HG03196 (cell line): ENCODE measurements at regions not wholly inside any gene's neighbourhood (a gene's known extent, or its start where the extent isn't known, plus 50 kb on each side); places are given as distances from the start of the nearest gene placed in this dataset.

Experiments
- ATAC-seq: cut with Tn5 transposase; IDR thresholded peaks from one replicate; pipeline ENCODE4 v1.9.1; 2021; ENCODE audit not compliant: unreplicated experiment

DNA sequence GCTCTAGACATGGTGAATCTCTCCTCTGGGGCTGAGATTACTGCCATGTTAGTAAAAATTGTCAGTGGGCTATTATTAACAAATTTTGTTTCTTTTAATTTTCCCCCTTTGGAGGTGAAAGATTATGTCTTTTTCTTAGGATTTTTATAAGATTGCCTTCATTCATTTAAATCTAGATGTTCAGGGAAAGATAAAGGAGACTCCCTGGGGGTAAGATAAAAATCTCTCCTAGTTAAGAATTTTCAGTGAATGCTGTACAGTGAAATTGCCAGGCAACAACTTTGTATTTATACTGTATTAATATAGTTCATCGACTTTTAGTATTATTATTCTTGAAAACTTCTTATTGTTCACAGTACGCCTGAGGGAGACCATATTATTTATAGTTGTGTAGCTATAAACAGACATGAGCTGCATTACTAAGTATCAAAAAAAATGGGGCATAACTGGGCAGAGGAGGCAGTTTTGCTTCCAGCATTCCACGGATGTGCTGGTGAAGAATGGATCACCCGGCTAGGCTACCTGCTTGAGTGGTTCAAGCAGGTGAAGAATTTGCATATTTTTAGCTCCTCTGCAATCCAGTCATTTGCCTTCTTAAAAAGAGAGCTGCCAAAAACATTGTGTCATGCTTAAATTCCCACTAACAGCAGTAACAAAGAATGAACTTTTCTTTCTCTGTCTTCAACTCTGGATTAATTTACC, 552.1 kb downstream of the DNAJB9 start:
- no peak for ATAC-seq

DNA sequence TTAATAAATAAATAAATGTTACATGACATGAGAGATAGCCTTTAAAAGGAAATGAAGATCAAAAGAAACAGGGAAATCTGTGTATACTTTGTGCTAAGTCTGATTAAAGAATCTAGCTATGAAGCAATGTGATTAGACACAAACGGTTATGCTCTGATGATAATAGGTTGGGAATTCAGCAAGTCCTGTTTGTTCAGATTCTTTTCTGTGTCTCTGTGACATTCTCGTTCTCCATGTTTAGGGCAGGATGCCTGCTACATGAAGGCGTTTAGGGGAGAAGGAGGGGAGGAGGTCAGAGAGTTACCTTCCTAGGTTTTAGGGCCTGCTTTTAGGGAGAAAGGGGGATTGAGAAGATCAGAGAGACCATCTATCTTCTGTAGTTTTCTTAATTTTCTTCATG, 555.3 kb downstream of the DNAJB9 start:
- ATAC-seq: no peak

DNA sequence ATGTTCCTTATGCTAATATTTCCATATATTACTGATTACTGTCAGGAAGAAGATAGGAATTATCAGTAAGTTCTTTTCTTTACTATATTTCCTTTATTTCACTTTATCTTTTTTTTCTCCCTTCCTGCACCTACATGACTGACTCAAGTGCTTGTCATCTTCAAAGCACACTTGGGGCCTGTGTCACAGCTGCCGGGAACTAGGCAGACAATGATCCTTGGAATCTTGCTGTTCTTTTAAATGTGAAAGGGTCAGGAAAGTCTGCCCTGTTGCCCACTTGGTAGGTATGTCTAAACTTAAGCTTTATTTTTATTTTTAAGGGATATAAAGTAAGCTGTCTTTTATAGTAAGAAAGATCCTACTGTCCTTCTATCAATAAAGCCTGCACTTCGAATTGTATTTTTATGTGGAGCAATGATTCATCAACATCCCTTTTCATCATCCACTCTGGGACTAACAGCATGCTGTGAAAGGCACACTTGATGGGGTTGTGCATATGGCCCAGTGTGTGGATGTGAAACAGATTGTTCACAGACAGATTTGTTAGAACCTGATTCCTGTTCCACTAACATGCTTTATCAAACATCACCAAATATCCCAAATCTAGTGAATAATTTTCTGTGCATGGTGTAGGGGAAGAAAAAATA, 556.9 kb downstream of the DNAJB9 start:
- ATAC-seq: no peak

DNA sequence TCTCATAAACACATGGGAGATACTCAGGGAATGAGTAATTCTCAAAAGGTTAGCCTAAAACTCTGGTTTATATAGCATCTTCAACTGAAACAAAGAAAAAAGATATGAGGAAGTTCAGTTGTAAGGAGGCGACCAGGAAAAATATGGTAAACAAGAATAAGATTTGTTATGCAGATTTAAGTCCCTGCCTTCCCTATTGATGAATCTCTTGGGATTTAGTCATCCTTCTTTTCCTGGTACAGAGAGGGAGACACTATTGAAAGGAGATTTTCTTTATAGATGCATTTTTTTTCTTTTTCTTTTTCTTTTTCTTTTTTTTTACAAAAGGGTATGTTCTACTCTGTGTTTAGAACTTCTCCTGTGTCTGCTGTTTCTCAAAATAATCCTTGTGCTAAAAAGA, 557.5 kb downstream of the DNAJB9 start:
- ATAC-seq: no peak

DNA sequence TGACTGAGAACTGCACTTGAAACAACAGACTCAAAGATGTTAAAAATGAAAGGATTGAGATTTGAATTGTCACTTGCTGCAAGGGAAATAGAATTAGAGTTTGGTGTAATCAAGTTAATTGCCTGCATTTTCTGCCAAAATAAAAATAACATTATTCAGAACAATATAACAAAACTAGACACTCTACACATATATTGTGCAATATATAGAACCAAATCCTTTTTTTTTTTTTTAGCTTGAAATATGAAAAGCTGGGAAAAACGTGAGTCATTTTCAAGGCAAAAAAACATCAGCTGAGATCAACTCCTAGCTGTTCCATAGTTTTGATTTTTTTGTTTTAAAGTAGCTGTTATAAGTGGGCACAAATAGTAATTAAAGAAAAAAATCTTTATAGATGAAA, 561.5 kb downstream of the DNAJB9 start:
- ATAC-seq: no peak

DNA sequence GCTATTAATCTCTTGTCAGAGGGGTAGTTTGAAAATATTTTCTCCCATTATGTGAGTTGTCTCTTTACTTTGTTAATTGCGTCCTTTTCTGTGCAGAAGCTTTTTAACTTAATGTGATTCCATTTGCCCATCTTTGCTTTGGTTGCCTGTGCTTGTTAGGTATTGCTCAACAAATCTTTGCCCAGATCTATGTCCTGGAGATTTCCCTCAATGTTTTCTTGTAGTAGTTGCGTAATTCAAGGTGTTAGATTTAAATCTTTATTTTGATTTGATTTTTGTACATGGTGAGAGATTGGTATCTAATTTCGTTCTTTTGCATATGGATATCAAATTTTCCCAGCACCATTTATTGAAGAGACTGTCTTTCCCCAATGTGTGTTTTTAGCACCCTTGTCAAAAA, 567.2 kb downstream of the DNAJB9 start:
- no peak for ATAC-seq

DNA sequence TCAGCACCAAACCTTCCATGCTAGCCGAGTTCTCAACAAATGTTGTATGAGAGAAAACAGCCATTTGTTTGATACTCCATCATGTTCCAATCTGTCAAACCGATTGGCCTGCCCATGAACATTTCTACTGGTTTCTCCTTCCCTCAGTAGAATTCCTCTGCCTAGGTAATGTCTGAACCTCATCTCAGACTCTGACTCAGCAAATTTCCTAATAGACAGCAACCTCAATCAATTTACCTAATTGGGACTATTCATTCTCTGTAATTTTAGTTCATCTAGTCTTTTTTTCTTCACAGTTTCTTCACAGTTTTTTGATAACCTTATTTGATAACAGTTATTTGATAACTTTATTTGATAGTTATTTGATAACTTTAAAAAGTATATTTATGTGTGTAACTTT, 585.1 kb downstream of the DNAJB9 start:
- no peak for ATAC-seq

DNA sequence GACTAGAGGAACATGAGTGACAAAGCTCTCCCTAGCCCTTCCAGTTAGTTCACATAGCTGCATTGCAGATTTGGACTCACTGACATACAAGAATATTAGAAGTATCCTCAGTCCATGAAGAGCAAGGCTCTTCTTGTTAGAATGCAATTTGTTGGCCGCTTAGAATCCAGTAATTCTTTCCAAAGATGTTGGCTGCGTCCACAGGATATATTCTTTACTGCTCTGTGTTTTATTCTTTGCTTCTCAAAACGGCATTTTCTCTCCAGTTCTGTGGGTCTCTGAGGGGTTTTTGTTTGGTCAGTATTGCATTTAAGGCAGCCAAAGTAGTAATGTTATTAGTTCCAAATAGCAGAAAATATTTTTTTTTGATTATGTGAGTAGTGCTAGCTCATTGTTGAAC, 588.6 kb downstream of the DNAJB9 start:
- ATAC-seq: no peak

DNA sequence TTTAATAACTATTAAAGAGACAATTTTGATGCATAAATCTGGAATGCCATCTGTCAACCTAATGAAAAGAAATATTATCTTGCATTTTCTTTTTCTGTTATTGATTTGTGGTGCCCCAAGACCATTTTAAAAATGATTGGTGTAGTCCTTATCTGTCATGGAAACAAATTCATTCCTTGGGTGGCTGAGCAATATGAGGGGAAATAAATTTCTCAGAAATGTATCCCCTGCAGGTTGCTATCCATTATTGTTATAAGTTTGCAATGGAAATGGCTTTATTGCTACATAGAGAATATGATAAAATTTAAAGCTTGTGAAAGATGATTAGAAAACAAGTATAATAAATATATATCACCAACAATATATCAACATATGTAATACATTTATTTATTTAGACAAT, 607.0 kb downstream of the DNAJB9 start:
- ATAC-seq: no peak

DNA sequence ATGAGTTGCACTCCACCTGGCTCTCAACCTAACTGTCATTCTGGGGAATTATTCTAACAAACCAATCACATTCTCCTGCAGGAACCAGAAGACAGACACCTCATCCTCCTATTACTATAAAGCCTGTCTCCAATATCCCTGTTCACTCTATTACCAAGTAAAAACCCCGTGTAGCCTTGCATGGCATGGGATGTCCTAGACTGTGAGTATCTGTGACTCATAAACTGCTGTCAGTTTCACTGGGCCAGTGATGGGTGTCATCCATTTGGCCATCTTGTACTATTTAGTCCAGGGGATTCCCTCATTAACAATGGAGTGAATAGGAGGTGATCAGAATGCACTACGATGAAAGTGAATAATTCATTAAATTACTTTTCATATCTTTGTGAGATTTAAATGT, 608.7 kb downstream of the DNAJB9 start:
- no peak for ATAC-seq

DNA sequence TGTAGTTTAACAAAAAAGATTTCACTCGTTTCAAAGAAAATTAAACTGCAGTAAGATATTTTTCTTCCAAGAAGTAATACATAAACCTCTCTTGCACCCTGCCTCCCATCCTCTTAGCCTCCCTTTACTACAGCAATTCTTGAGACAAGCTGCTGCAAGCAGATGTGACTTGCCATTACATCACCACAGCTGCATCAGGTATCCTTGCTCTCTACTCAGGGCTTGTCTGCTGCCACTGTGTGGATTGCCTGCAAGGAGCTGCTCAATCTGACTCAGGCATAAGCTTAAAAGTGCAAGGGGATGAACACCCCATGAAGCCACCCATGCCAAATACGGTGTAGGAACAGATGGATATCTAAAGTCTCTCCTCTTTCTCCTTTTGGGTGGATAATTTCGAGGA, 609.9 kb downstream of the DNAJB9 start:
- ATAC-seq: no peak

DNA sequence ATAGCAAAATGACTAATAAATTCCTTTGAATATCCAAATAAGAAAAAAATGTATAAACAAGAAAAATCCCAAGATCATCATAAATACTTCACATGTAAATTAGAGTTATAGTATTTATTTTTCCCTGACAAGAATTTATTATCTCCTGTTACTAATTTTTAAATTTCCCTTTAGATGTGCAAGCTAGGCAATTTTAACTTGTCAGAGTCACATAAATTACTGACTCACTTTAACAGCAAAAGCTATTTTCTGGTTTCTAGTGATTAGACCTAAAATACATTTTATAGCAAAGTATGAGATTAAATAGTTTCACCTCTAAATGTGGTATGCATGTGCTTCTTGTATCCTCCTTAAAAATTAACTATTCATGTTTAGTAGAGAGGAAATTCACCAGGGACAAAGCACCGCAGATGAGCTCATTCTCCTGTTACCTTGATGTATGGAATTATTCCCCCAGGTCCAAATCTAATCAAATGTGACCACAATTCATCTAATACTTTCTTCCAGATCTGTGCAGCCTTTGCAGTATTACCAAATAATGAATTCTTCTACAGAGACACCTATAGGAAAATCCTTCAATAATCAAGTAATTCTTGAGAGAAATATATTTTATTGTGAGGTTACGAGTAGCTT, 621.2 kb downstream of the DNAJB9 start:
- ATAC-seq: no peak

DNA sequence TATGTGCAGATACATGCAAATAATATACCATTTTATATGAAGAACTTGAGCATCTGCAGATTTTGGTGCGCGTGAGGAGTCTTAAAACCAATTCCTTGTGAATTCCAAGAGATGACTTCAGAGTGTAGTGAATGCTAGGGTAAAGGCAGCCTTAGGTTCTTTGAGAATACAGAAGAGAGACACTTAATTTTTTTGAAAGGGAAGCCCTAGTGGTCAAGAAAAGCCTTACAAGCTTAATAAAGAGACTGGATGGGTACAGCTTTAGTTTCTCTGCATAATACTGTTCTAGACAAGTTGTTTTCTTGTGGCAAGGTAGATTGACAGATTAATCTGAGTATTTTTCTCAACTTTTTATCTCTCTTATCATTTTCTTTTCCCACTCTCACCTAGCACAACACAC, 636.5 kb downstream of the DNAJB9 start:
- no peak for ATAC-seq

DNA sequence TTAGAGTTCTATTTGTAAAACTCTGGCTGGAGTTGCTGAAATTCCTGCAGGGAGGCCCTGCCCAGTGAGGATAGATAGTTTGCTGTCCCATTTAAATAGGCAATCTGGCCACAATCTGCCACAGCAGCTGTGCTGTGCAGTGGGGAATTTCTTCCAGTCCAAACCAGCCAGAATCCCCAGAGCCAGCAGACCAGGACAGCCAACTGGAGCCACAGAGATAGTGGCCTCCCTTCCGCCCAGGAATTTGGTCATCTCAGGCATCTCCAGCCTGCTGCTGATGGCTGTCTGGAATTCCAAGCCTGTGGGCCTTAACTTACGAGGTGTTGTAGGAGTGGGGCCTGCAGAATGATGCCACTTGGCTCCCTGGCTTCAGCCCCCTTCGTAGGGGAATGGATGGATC, 643.4 kb downstream of the DNAJB9 start:
- no peak for ATAC-seq

DNA sequence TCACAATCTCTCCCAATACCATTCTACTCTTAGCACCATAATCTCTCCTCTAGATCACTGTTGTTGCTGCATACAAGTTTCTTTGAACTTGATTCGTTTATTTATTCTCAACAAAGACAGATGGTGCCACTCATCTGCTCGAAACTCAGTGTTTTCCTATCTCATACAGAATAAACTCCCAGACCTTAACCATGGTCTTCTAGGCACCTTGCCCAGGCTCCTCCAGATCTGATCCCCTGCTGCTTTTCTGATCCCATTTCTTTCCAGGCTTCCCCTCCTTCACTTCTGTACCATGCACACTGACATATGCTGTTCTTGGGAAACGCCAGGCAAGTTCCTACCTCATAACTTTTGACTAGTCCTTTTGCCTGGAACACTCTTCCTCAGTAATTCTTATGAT, 645.7 kb downstream of the DNAJB9 start:
- ATAC-seq: no peak

DNA sequence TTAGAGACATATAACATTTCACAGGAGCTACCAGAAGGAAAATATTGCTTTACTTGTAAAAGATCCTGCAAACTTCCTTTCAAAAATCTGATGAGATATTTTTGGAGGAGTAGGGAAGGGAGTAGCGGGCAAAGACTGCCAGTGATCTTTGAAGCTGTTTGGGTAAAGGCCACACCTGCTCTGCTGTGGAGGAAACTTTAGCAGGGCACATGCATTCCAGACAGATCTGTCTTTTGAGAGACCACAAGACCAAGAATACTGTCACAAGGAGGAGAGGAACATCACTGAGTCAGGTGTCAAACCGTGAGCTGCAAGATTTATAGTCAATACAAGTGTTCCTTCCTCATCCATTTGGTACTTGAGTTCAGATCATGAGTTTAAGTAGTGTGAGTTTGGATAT, 654.4 kb downstream of the DNAJB9 start:
- no peak for ATAC-seq

DNA sequence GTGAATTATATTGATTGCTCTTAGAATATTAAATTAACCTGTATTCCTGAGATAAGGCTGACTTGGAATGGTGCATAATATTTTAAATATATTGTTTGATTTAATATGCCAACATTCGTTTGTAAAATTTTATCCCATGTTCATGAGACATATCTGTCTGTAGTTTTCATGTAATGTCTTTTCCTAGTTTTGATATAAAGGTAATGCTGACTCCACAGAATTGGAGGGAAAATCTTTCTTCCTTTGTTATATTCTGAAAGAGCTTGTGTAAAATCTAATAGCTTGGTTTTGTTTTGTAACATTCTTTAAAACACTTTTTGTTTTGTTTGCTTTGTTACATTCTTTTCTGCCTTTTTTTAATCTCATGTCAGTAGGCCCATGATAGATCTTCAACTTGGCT, 657.0 kb downstream of the DNAJB9 start:
- ATAC-seq: no peak

DNA sequence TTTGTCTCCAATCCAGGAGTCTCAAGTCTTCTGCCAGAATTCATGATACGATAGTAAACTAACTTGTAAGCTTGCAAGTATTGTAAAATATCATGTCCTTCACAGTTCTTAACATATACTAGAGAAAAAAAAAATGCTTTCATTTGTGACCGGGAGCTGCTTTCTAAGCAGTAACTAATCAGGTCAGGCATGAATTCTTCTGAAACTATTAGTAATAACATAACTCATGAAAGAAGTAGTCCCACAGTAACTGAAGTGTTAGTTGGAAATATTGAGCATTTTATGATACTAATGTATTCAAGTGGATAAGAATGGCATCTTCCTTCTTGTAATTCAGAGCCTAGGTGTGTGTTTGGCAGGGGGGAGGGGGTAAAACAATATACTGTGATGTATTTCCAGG, 665.6 kb downstream of the DNAJB9 start:
- peak; percentile 76 for ATAC-seq

DNA sequence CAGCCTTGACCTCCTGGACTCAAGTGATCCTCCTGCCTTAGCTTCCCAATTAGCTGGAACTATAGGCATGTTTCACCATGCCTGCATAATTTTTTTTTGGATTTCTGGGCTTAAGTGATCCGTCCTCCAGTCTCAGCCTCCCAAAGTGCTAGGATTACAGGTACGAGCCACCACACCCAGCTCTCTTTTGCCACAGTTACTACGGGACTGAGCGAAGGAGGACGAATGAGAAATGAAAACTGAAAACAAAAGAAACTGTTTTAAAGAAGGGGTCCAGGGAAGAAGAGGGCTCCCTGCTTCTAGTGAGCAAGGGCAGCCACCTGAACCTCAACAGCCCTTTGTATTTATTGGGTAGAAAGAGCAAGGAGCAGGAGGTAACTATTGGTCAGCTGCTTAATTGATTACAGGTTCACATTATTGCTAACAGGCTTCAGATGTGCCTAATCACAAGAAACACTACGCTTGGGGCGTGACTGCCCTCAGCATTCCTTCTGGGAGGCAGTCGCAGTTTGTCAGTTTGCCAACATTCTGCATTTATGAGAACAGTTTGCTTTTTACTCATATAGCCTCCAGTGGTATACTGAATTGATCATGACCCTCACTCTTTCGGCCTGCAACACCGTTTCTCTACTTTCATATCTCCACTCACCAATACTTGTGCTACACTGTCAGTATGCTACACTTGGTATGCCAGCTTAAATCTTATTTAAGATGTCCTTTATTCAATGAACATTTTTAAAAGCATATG, 676.8 kb downstream of the DNAJB9 start:
- ATAC-seq: no peak

DNA sequence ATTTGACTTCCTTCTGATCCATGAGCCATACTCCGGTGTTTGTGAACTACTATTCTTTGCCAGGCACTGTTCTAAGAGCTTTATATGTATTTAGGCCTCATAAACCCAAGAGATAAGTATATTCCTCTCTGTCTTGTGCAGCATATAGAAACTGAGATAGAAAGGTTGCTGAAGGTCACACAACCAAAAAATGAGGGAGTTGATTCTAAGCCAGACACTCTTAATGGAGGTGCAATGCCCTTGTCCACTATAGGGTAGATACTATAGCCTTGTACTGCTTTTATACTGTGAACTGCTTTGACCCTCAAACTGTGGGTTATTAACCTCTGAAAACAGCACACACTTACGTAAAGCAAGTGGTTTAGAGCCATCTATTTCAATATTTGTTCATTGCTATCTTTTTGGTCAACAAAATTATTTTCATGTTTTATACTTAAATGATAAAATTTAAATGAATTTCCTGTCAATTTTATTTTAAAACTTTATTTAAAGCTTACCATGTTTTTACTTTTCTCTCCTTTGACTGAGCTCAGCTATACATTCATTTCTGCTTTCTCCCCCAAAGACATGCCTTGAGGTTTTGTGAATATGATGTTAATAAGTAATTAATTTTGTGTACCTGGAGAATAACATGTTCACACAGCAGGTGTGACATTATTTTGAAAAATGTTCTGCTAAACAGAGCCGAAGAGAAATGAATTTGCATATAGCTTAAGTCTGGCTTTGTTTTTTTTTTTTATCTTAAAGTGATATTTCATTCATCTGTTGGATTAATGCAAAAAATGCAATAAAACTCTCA, 687.3 kb downstream of the DNAJB9 start:
- ATAC-seq: peak; percentile 51

DNA sequence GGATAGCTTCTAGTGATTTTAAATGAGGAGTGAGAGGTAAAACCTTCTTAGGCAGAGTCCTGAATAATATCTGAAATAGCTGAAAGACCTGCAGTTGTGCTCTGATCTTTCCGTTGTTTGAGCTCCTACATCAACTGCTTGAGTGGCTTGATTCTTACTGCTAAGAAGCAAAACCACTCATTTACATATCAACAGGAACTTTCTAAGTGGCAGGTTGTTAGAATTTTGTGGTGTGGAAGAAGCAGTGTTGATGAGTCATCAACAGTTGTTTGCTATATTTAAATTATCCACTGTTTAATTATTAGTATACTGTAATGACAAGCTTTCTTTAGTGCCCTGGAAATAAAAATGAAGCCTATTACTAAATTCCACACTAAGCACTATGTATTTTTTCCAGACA, 689.5 kb downstream of the DNAJB9 start:
- ATAC-seq: peak; percentile 91
